Activated CD4-positive, alpha-beta T cell treated with anti-CD3 and anti-CD28 coated beads, Interleukin-2, Interleukin-4, amounts not matched to agents 100 ng/mL and 50 ng/mL, durations not matched to agents 16 hours and 8 hours (primary cell): ENCODE measurements at regions not wholly inside any gene's neighbourhood (a gene's known extent, or its start where the extent isn't known, plus 50 kb on each side); places are given as distances from the start of the nearest gene placed in this dataset.

Experiments used
- DNase-seq: peaks from one replicate; pipeline ENCODE4 v3.0.0-alpha.2; 2020; ENCODE audit warnings: low spot score

- no peak for DNase-seq
Measured at GRCh38 chr14:104387022-104388010, 192.2 kb upstream of the C14orf180 start.

GRCh38 chr14:104388011-104388521, 191.5 kb upstream of the C14orf180 start:
- DNase-seq: no peak

GRCh38 chr14:104388541-104389325, 190.8 kb upstream of the C14orf180 start:
- DNase-seq: no peak

- no peak for DNase-seq
Measured at GRCh38 chr14:104389326-104390220, 190.0 kb upstream of the C14orf180 start.

GRCh38 chr14:104390221-104390931, 189.2 kb upstream of the C14orf180 start:
- no peak for DNase-seq

GRCh38 chr14:104390941-104391901, 188.3 kb upstream of the C14orf180 start:
- DNase-seq: no peak

- no peak for DNase-seq
Measured at GRCh38 chr14:104392001-104392395, 187.6 kb upstream of the C14orf180 start.

GRCh38 chr14:104392396-104393198, 187.0 kb upstream of the C14orf180 start:
- DNase-seq: no peak

GRCh38 chr14:104393199-104393897, 186.2 kb upstream of the C14orf180 start:
- DNase-seq: no peak

GRCh38 chr14:104393898-104394381, 185.6 kb upstream of the C14orf180 start:
- DNase-seq: peak; percentile 48

GRCh38 chr14:104394409-104394851, 185.1 kb upstream of the C14orf180 start:
- DNase-seq: no peak

- no peak for DNase-seq
Measured at GRCh38 chr14:104395276-104395675, 184.3 kb upstream of the C14orf180 start.

GRCh38 chr14:104395941-104396681, 183.5 kb upstream of the C14orf180 start:
- DNase-seq: no peak

GRCh38 chr14:104396682-104397470, 182.7 kb upstream of the C14orf180 start:
- DNase-seq: no peak

- no peak for DNase-seq
Measured at GRCh38 chr14:104397956-104398355, 181.6 kb upstream of the C14orf180 start.

- DNase-seq: no peak
Measured at GRCh38 chr14:104398656-104399055, 180.9 kb upstream of the C14orf180 start.
